ENCODE measurements at regions not wholly inside any gene's neighbourhood (a gene's known extent, or its start where the extent isn't known, plus 50 kb on each side); places are given as distances from the start of the nearest gene placed in this dataset.

GRCh38 chr10:33780961-33781360 lies 446.5 kb upstream of the NRP1 start:
- TF ChIP-seq POLR2A (IDR thresholded peaks at IDR 0.05) (no peak), CTCF (IDR thresholded peaks at IDR 0.05) (no peak)

All from right lobe of liver (tissue), 4 donors.